Heart left ventricle (tissue), 13 donors: ENCODE measurements at regions not wholly inside any gene's neighbourhood (a gene's known extent, or its start where the extent isn't known, plus 50 kb on each side); places are given as distances from the start of the nearest gene placed in this dataset.

ENCODE experiments used
- CTCF ChIP-seq, 12 donors: fragments of 200-600 bp; sonication (generic) in 4 of 12; IDR thresholded peaks; one replicate each; pipeline versions ENCODE4 v1.5.0 to v1.8.0; 2018 to 2022; ENCODE audit warnings: antibody characterized with exemption in 12 of 12, mild to moderate bottlenecking in 5 of 12
- POLR2A ChIP-seq, 2 donors: fragments of 450-650 bp; IDR thresholded peaks; one replicate each; pipeline ENCODE4 v1.6.1; 2017; ENCODE audit warnings: antibody characterized with exemption in 2 of 2, mild to moderate bottlenecking in 2 of 2, moderate library complexity in 2 of 2
- donor health status: ischemic (EF 13 %, LVEDD 7.1; RV severe dilation, severe dysfunction).
- donor health status: DM: no; HTN: yes; CAD: no.
- donor health status: DM: no; HTN: no; CAD: no.
- donor health status: ischemic (EF 25% LVEDD 6.9; RV normal size, moderate dysfunction).
- donor health status: ischemic (EF 25% LVEDD 5.7; RV mildly dilated, moderate dysfunction).
- donor health status: ischemic (EF 35%, LVEDD 5.7; RV mildly dilated, moderate dysfunction).
- donor health status: nonischemic (EF 11% LVEDD 7.7; RV severe dilation, severe dysfunction).
- donor health status: DM: yes; HTN: yes; CAD: no.
- donor health status: PGD.
- donor health status: ischemic (EF 29% LVEDD 5.4; RV normal size, mild dysfunction).
- donor health status: nonischemic (EF 23%, LVEDD 6.1; RV moderate dilation, normal function).

DNA sequence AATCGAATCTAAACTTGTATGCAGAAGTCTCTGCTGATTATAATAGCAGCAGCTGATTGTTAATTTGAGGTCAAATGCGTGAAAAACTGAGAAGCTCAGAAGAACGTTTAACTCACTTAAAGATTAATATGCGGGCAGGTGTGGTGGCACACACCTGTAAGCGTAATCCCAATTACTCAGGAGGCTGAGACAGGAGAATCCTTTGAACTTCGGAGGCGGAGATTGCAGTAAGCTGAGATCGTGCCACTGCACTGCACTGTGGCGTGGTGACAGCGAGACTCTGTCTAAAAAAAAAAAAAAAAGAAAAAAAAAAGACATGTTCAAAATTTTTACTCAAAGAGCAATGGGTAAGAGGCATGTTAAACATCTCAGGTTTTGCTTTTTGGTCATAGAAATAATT, 1370.8 kb downstream of the GRIK2 start:
- TF ChIP-seq CTCF (IDR thresholded peaks at IDR 0.05) (no peak), POLR2A (IDR thresholded peaks at IDR 0.05) (no peak)
